Neuronal stem cell (in vitro differentiated cells): ENCODE measurements at regions not wholly inside any gene's neighbourhood (a gene's known extent, or its start where the extent isn't known, plus 50 kb on each side); places are given as distances from the start of the nearest gene placed in this dataset.

Source experiments
- DNase-seq: peaks from one replicate; pipeline ENCODE4 v3.0.0-alpha.2; 2013; ENCODE audit warnings: low spot score
- H2AFZ ChIP-seq: one replicate; pipeline ENCODE4 v1.6.1; 2013; ENCODE audit warnings: mild to moderate bottlenecking, low read length, inconsistent platforms
- H2AK5ac ChIP-seq: 2 replicates; pipeline ENCODE4 v1.6.1; 2013; ENCODE audit warnings: low read depth, mild to moderate bottlenecking, inconsistent platforms, low read length, moderate library complexity, mixed read lengths
- H2BK120ac ChIP-seq: 2 replicates; pipeline ENCODE4 v1.6.1; 2013; ENCODE audit warnings: low read depth, mild to moderate bottlenecking, inconsistent platforms, low read length, moderate library complexity, mixed read lengths
- H2BK12ac ChIP-seq: one replicate; pipeline ENCODE4 v1.6.1; 2013; ENCODE audit warnings: low read length, inconsistent platforms
- H2BK15ac ChIP-seq: 2 replicates; pipeline ENCODE4 v1.6.1; 2013; ENCODE audit warnings: mild to moderate bottlenecking, low read length, inconsistent platforms, mixed read lengths
- H2BK5ac ChIP-seq: one replicate; pipeline ENCODE4 v1.6.1; 2013; ENCODE audit warnings: inconsistent platforms, mild to moderate bottlenecking, low read length, moderate library complexity
- H3K14ac ChIP-seq: one replicate; pipeline ENCODE4 v1.6.1; 2013; ENCODE audit warnings: low read length, inconsistent platforms
- H3K18ac ChIP-seq: 2 replicates; pipeline ENCODE4 v1.6.1; 2013; ENCODE audit warnings: low read length, inconsistent platforms
- H3K23ac ChIP-seq: 2 replicates; pipeline ENCODE4 v1.6.1; 2013; ENCODE audit warnings: low read depth, mild to moderate bottlenecking, mixed read lengths, low read length, inconsistent platforms; ENCODE audit not compliant: poor library complexity
- H3K27ac ChIP-seq: replicated peaks from 3 replicates; pipeline ENCODE4 v1.5.1; 2013; ENCODE audit warnings: low read length, inconsistent platforms
- H3K27me3 ChIP-seq, 3 experiments: 2 replicates each; pipeline ENCODE4 v1.6.1; 2013; ENCODE audit warnings: low read length in 3 of 3, mild to moderate bottlenecking in 2 of 3, inconsistent platforms in 1 of 3, low read depth in 1 of 3, mixed read lengths in 1 of 3, moderate library complexity in 1 of 3; ENCODE audit not compliant: control insufficient read depth in 3 of 3, insufficient read depth in 3 of 3
- H3K36me3 ChIP-seq, 2 donors: replicated peaks in 1 of 2; 2 replicates each; pipeline ENCODE4 v1.6.1; 2013; ENCODE audit warnings: low read length in 2 of 2; ENCODE audit not compliant: control insufficient read depth in 2 of 2, insufficient read depth in 2 of 2
- H3K4ac ChIP-seq: 2 replicates; pipeline ENCODE4 v1.6.1; 2013; ENCODE audit warnings: inconsistent platforms, mild to moderate bottlenecking, low read length, moderate library complexity
- H3K4me1 ChIP-seq, 2 donors: 1 replicate in 1 of 2; 2 replicates in 1 of 2; pipeline ENCODE4 v1.6.1; 2013; ENCODE audit warnings: low read length in 2 of 2, low read depth in 1 of 2; ENCODE audit not compliant: control insufficient read depth in 2 of 2, insufficient read depth in 1 of 2
- H3K4me2 ChIP-seq: one replicate; pipeline ENCODE4 v1.6.1; 2013; ENCODE audit warnings: mild to moderate bottlenecking, low read length, inconsistent platforms; ENCODE audit not compliant: insufficient read depth, poor library complexity, severe bottlenecking
- H3K4me3 ChIP-seq, 2 donors: 2 replicates each; pipeline ENCODE4 v1.5.1; 2013; ENCODE audit warnings: low read length in 2 of 2, mild to moderate bottlenecking in 2 of 2, inconsistent platforms in 1 of 2, moderate library complexity in 1 of 2
- H3K79me1 ChIP-seq: one replicate; pipeline ENCODE4 v1.6.1; 2013; ENCODE audit warnings: low read depth, mild to moderate bottlenecking, inconsistent platforms, low read length, moderate library complexity
- H3K9ac ChIP-seq: one replicate; pipeline ENCODE4 v1.6.1; 2013; ENCODE audit warnings: mild to moderate bottlenecking, low read depth, low read length, inconsistent platforms; ENCODE audit not compliant: poor library complexity
- H3K9me3 ChIP-seq, 2 donors: replicated peaks in 1 of 2; 2 replicates each; pipeline versions ENCODE3 to v1.6.1; 2013; ENCODE audit warnings: low read length in 2 of 2, mild to moderate bottlenecking in 2 of 2, inconsistent platforms in 1 of 2, low read depth in 1 of 2, mixed read lengths in 1 of 2, moderate library complexity in 1 of 2; ENCODE audit not compliant: control insufficient read depth in 2 of 2, insufficient read depth in 1 of 2
- H4K8ac ChIP-seq: one replicate; pipeline ENCODE4 v1.6.1; 2013; ENCODE audit warnings: low read depth, mild to moderate bottlenecking, inconsistent platforms, low read length, moderate library complexity
- H4K91ac ChIP-seq: one replicate; pipeline ENCODE4 v1.6.1; 2013; ENCODE audit warnings: low read length, low read depth, mild to moderate bottlenecking, inconsistent platforms; ENCODE audit not compliant: poor library complexity
- WGBS, 2 donors: extraction: QIAGEN DNeasy Blood & Tissue Kit; methylation state at CpG; one replicate each; pipeline ENCODE4 v1.1.7; 2013; ENCODE audit warnings: missing lambda C conversion rate in 2 of 2, mixed read lengths in 1 of 2; ENCODE audit not compliant: insufficient read length in 2 of 2, insufficient replicate concordance in 1 of 2; ENCODE audit errors: extremely low coverage in 2 of 2; 5-methylcytosine and 5-hydroxymethylcytosine counted together

- no peak overlapping the region for H3K4ac ChIP-seq
- H3K27ac ChIP-seq = no peak overlapping the region
- H4K8ac ChIP-seq = no peak overlapping the region
- H2BK120ac ChIP-seq = no peak overlapping the region
- no peak overlapping the region for H2BK12ac ChIP-seq
- H3K14ac ChIP-seq = no peak overlapping the region
- no peaks in the 10 kb centered on the region for H3K36me3 ChIP-seq
- H3K4me1 ChIP-seq = peaks cover 7 to 8% of the 10 kb centered on the region in 2 donors
- H2AK5ac ChIP-seq = no peak overlapping the region
- no peak for DNase-seq
- H4K91ac ChIP-seq = no peak overlapping the region
- peaks cover 2 to 10% of the 10 kb centered on the region in 2 donors for H3K9me3 ChIP-seq
- no peak overlapping the region for H2AFZ ChIP-seq
- no peak overlapping the region for H3K4me2 ChIP-seq
- no peak overlapping the region for H3K18ac ChIP-seq
- H3K79me1 ChIP-seq = no peaks in the 10 kb centered on the region
- no CpG with 5 or more reads among the region's 5 CpGs for WGBS, 2 donors
- no peak overlapping the region for H2BK15ac ChIP-seq
- H2BK5ac ChIP-seq = no peak overlapping the region
- no peak overlapping the region for H3K4me3 ChIP-seq
- no peaks in the 10 kb centered on the region for H3K27me3 ChIP-seq
- H3K9ac ChIP-seq = no peak overlapping the region
- H3K23ac ChIP-seq = no peak overlapping the region
These were observed 79.3 kb upstream of the IGFBP5 start for GRCh38 chr2:216774620-216775019.

GRCh38 chr2:216774180-216774579, 78.8 kb upstream of the IGFBP5 start:
- Histone ChIP-seq H4K8ac (no peak overlapping the region), H3K4me1 (peaks cover 7 to 8% of the 10 kb centered on the region in 2 donors), H2AFZ (no peak overlapping the region), H3K4me2 (no peak overlapping the region), H2BK15ac (no peak overlapping the region), H2AK5ac (no peak overlapping the region), H3K79me1 (no peaks in the 10 kb centered on the region), H3K9me3 (peaks cover 2 to 10% of the 10 kb centered on the region in 2 donors), H3K23ac (no peak overlapping the region), H2BK5ac (no peak overlapping the region), H3K14ac (no peak overlapping the region), H3K4ac (no peak overlapping the region), H2BK120ac (no peak overlapping the region), H4K91ac (no peak overlapping the region), H3K9ac (no peak overlapping the region), H2BK12ac (no peak overlapping the region), H3K36me3 (no peaks in the 10 kb centered on the region), H3K4me3 (no peak overlapping the region), H3K18ac (no peak overlapping the region), H3K27ac (no peak overlapping the region), H3K27me3 (no peaks in the 10 kb centered on the region)
- no CpG with 5 or more reads among the region's 6 CpGs for WGBS, 2 donors
- no peak for DNase-seq

GRCh38 chr2:216773072-216773471, 77.7 kb upstream of the IGFBP5 start:
- Histone ChIP-seq H3K27ac (no peak overlapping the region), H3K4me1 (peaks cover 7 to 8% of the 10 kb centered on the region in 2 donors), H3K9me3 (peaks cover 2 to 10% of the 10 kb centered on the region in 2 donors), H4K8ac (no peak overlapping the region), H2AK5ac (peak overlapping the region; percentile 30), H3K9ac (no peak overlapping the region), H3K79me1 (no peaks in the 10 kb centered on the region), H3K18ac (no peak overlapping the region), H2BK15ac (no peak overlapping the region), H3K4me2 (no peak overlapping the region), H3K27me3 (no peaks in the 10 kb centered on the region), H3K23ac (no peak overlapping the region), H2BK5ac (no peak overlapping the region), H2AFZ (no peak overlapping the region), H4K91ac (no peak overlapping the region), H2BK120ac (no peak overlapping the region), H3K14ac (no peak overlapping the region), H3K4ac (no peak overlapping the region), H2BK12ac (no peak overlapping the region), H3K4me3 (no peak overlapping the region), H3K36me3 (no peaks in the 10 kb centered on the region)
- WGBS, 2 donors = no CpG with 5 or more reads among the region's 8 CpGs
- DNase-seq = no peak

GRCh38 chr2:216770717-216771116, 75.4 kb upstream of the IGFBP5 start:
- Histone ChIP-seq H4K91ac (no peak overlapping the region), H3K36me3 (no peaks in the 10 kb centered on the region), H3K9ac (no peak overlapping the region), H3K4me3 (no peak overlapping the region), H3K9me3 (peaks cover 2 to 10% of the 10 kb centered on the region in 2 donors), H2AK5ac (no peak overlapping the region), H3K18ac (no peak overlapping the region), H2BK15ac (no peak overlapping the region), H2AFZ (no peak overlapping the region), H3K27me3 (no peaks in the 10 kb centered on the region), H3K14ac (no peak overlapping the region), H4K8ac (no peak overlapping the region), H2BK12ac (no peak overlapping the region), H3K23ac (no peak overlapping the region), H3K27ac (no peak overlapping the region), H2BK5ac (no peak overlapping the region), H3K4ac (no peak overlapping the region), H3K4me2 (no peak overlapping the region), H2BK120ac (no peak overlapping the region), H3K79me1 (no peaks in the 10 kb centered on the region), H3K4me1 (peaks cover 13 to 18% of the 10 kb centered on the region in 2 donors)
- no peak for DNase-seq
- WGBS, 2 donors = no CpG with 5 or more reads among the region's 2 CpGs
